ENCODE measurements at regions not wholly inside any gene's neighbourhood (a gene's known extent, or its start where the extent isn't known, plus 50 kb on each side); places are given as distances from the start of the nearest gene placed in this dataset.

- no peak for DNase-seq
Observed at GRCh38 chr11:112765337-112765736, 195.9 kb upstream of the NCAM1 start.

- no peak for DNase-seq
Observed at GRCh38 chr11:112769170-112769569, 192.1 kb upstream of the NCAM1 start.

GRCh38 chr11:112769584-112769983 is 191.6 kb upstream of the NCAM1 start:
- DNase-seq = no peak

GRCh38 chr11:112770033-112770432 is 191.2 kb upstream of the NCAM1 start:
- no peak for DNase-seq

GRCh38 chr11:112770487-112770886 is 190.7 kb upstream of the NCAM1 start:
- DNase-seq = no peak

- DNase-seq = peak; percentile 43
Observed at GRCh38 chr11:112771851-112772250, 189.4 kb upstream of the NCAM1 start.

- no peak for DNase-seq
Observed at GRCh38 chr11:112773264-112773663, 188.0 kb upstream of the NCAM1 start.

- no peak for DNase-seq
Observed at GRCh38 chr11:112776834-112777233, 184.4 kb upstream of the NCAM1 start.

- no peak for DNase-seq
Observed at GRCh38 chr11:112777283-112777751, 183.9 kb upstream of the NCAM1 start.

GRCh38 chr11:112778091-112778876 is 182.9 kb upstream of the NCAM1 start:
- DNase-seq = no peak

- DNase-seq = no peak
Observed at GRCh38 chr11:112778877-112779266, 182.3 kb upstream of the NCAM1 start.

- DNase-seq = no peak
Observed at GRCh38 chr11:112780351-112781087, 180.7 kb upstream of the NCAM1 start.

GRCh38 chr11:112783945-112784322 is 177.3 kb upstream of the NCAM1 start:
- DNase-seq = no peak

GRCh38 chr11:112784323-112785073 is 176.7 kb upstream of the NCAM1 start:
- no peak for DNase-seq

- DNase-seq = no peak
Observed at GRCh38 chr11:112785149-112785548, 176.1 kb upstream of the NCAM1 start.

GRCh38 chr11:112785719-112786118 is 175.5 kb upstream of the NCAM1 start:
- DNase-seq = no peak

GRCh38 chr11:112786196-112786595 is 175.0 kb upstream of the NCAM1 start:
- DNase-seq = no peak

GRCh38 chr11:112786886-112787530 is 174.2 kb upstream of the NCAM1 start:
- no peak for DNase-seq

GRCh38 chr11:112789481-112789880 is 171.7 kb upstream of the NCAM1 start:
- DNase-seq = no peak

GRCh38 chr11:112790286-112790685 is 170.9 kb upstream of the NCAM1 start:
- no peak for DNase-seq

GRCh38 chr11:112792070-112792469 is 169.2 kb upstream of the NCAM1 start:
- DNase-seq = no peak

- no peak for DNase-seq
Observed at GRCh38 chr11:112793416-112793815, 167.8 kb upstream of the NCAM1 start.

- no peak for DNase-seq
Observed at GRCh38 chr11:112794331-112794846, 166.8 kb upstream of the NCAM1 start.

Data from inflammatory macrophage treated with lipopolysaccharide for 4 hours (primary cell).